PC-3 (cell line): ENCODE measurements at regions not wholly inside any gene's neighbourhood (a gene's known extent, or its start where the extent isn't known, plus 50 kb on each side); places are given as distances from the start of the nearest gene placed in this dataset.

ENCODE experiments used
- ATAC-seq: fragments of 200-7000 bp; cut with Tn5 transposase; 2 replicates; pipeline ENCODE4 v1.9.1; 2020; ENCODE audit warnings: mild to moderate bottlenecking, moderate library complexity
- BruUV-seq: library from RNA; stranded (reverse); fragments of 400-500 nt; replicated peaks from 2 replicates; lab custom pipeline; 2021; lab: Mats Ljungman, UMichigan
- CTCF ChIA-PET: fragments of 300-600 bp; sonication (Branson Sonifier 250); formaldehyde crosslinking; loops from one replicate; lab custom pipeline; 2022; ENCODE audit warnings: antibody characterized with exemption; lab: Charles Lee
- POLR2A ChIA-PET: fragments of 300-600 bp; sonication (Branson Sonifier 250); formaldehyde crosslinking; loops from one replicate; lab custom pipeline; 2022; ENCODE audit warnings: antibody characterized with exemption; ENCODE audit not compliant: unreplicated experiment; lab: Charles Lee
- DNase-seq: peaks from one replicate; pipeline ENCODE4 v3.0.0-alpha.2; 2015
- H2AFZ ChIP-seq: fragments of 300-600 bp; sonication (generic); 2 replicates; pipeline ENCODE4 v1.6.0; 2016; ENCODE audit warnings: antibody characterized with exemption, low read length
- H3F3A ChIP-seq: fragments of 300-600 bp; sonication (generic); one replicate; pipeline ENCODE4 v1.6.0; 2017; ENCODE audit warnings: antibody characterized with exemption, low read length, control low read depth, mild to moderate bottlenecking; ENCODE audit not compliant: unreplicated experiment
- H3K27ac ChIP-seq: fragments of 300-600 bp; sonication (generic); 2 replicates; pipeline ENCODE4 v1.5.1; 2016; ENCODE audit warnings: mild to moderate bottlenecking, low read length
- H3K27me3 ChIP-seq: fragments of 300-600 bp; sonication (generic); 2 replicates; pipeline ENCODE4 v1.6.1; 2016; ENCODE audit warnings: low read length, mixed read lengths
- H3K36me3 ChIP-seq: fragments of 300-600 bp; sonication (generic); 2 replicates; pipeline ENCODE4 v1.6.1; 2016; ENCODE audit warnings: low read depth, mixed run types, low read length, mixed read lengths
- H3K4me1 ChIP-seq: fragments of 300-600 bp; sonication (generic); 2 replicates; pipeline ENCODE4 v1.5.1; 2016; ENCODE audit warnings: low read length; ENCODE audit not compliant: insufficient read depth
- H3K4me2 ChIP-seq: fragments of 300-600 bp; sonication (generic); 2 replicates; pipeline ENCODE4 v1.6.0; 2016; ENCODE audit warnings: low read length
- H3K4me3 ChIP-seq: fragments of 300-600 bp; sonication (generic); 2 replicates; pipeline ENCODE4 v1.5.1; 2016; ENCODE audit warnings: mild to moderate bottlenecking, low read length, mixed read lengths
- H3K79me2 ChIP-seq: fragments of 300-600 bp; sonication (generic); 2 replicates; pipeline ENCODE4 v1.6.1; 2017; ENCODE audit warnings: low read length, mixed read lengths
- H3K9ac ChIP-seq: fragments of 300-600 bp; sonication (generic); 2 replicates; pipeline ENCODE4 v1.6.0; 2016; ENCODE audit warnings: mild to moderate bottlenecking, low read length
- H3K9me2 ChIP-seq: fragments of 300-600 bp; sonication (generic); replicated peaks from 2 replicates; pipeline ENCODE4 v1.6.1; 2016; ENCODE audit warnings: mixed run types, low read length, mixed read lengths
- H3K9me3 ChIP-seq: fragments of 300-600 bp; sonication (generic); 2 replicates; pipeline ENCODE4 v1.6.1; 2016; ENCODE audit warnings: low read length, mixed read lengths
- H4K20me1 ChIP-seq: fragments of 300-600 bp; sonication (generic); 2 replicates; pipeline ENCODE4 v1.6.1; 2016; ENCODE audit warnings: low read length, mixed read lengths
- CTCF ChIP-seq: fragments of 300-600 bp; sonication (generic); conservative IDR thresholded peaks from 2 replicates; pipeline ENCODE4 v1.5.1; 2017; ENCODE audit warnings: antibody characterized with exemption, low read depth, mild to moderate bottlenecking, low read length
- EZH2 ChIP-seq: fragments of 300-600 bp; sonication (generic); IDR thresholded peaks from one replicate; pipeline ENCODE4 v1.6.1; 2017; ENCODE audit warnings: antibody characterized with exemption, mild to moderate bottlenecking, low read length; ENCODE audit not compliant: unreplicated experiment
- EZH2phosphoT487 ChIP-seq: fragments of 300-600 bp; sonication (generic); IDR thresholded peaks from 2 replicates; pipeline ENCODE4 v1.6.1; 2018; ENCODE audit warnings: mild to moderate bottlenecking, antibody characterized with exemption, low read length, borderline replicate concordance
- intact Hi-C: fragments of 100-400 bp; cut with micrococcal nuclease; formaldehyde crosslinking; loops from 2 replicates; pipeline ENCODE4 v1.9.0; 2023

GRCh38 chr5:73274121-73274520 lies 101.1 kb downstream of the TMEM174 start:
- Histone ChIP-seq H4K20me1 (no peaks in the 10 kb centered on the region), H3K4me1 (peaks cover 14% of the 10 kb centered on the region; the same call in 1 of the 2 replicates), H3K79me2 (no peaks in the 10 kb centered on the region), H3F3A (no peaks in the 10 kb centered on the region), H3K27me3 (no peaks in the 10 kb centered on the region), H3K9ac (no peak overlapping the region), H3K36me3 (no peaks in the 10 kb centered on the region), H3K4me3 (no peak overlapping the region), H3K9me3 (no peaks in the 10 kb centered on the region), H3K4me2 (no peak overlapping the region), H3K27ac (no peak overlapping the region), H3K9me2 (no peaks in the 10 kb centered on the region), H2AFZ (0 out of 2 replicates have a peak overlapping the region, but pooled peaks have one; percentile 23)
- TF ChIP-seq CTCF = no peak
- TF ChIP-seq EZH2phosphoT487 = no peak
- no peak for TF ChIP-seq EZH2
- DNase-seq (no peak), ATAC-seq (no peak)
- BruUV-seq = no TSS peak
- intact Hi-C loops = no loop called here
- CTCF ChIA-PET = interaction anchor here (0.5 kb wide), 1 partner anchor 47 kb away, joined by 4 read pairs; no protein-coding TSS in a partner anchor
- POLR2A ChIA-PET = no interaction called here

- H2AFZ ChIP-seq = 0 out of 2 replicates have a peak overlapping the region, but pooled peaks have one; percentile 23
- no peak overlapping the region for H3K4me3 ChIP-seq
- no peak for TF ChIP-seq CTCF
- no peak for TF ChIP-seq EZH2phosphoT487
- TF ChIP-seq EZH2 = no peak
- no TSS peak for BruUV-seq
- peak; percentile 46 for ATAC-seq
- H3K36me3 ChIP-seq = no peaks in the 10 kb centered on the region
- H3K27ac ChIP-seq = no peak overlapping the region
- no peak overlapping the region for H3K4me2 ChIP-seq
- H4K20me1 ChIP-seq = no peaks in the 10 kb centered on the region
- H3F3A ChIP-seq = no peaks in the 10 kb centered on the region
- H3K9me2 ChIP-seq = no peaks in the 10 kb centered on the region
- CTCF ChIA-PET = interaction anchor here (0.5 kb wide), 1 partner anchor 48 kb away, joined by 4 read pairs; no protein-coding TSS in a partner anchor
- no peaks in the 10 kb centered on the region for H3K79me2 ChIP-seq
- no peaks in the 10 kb centered on the region for H3K9me3 ChIP-seq
- intact Hi-C loops = no loop called here
- H3K4me1 ChIP-seq = peaks cover 9% of the 10 kb centered on the region; the same call in 1 of the 2 replicates
- peak; percentile 44 for DNase-seq
- no peaks in the 10 kb centered on the region for H3K27me3 ChIP-seq
- no peak overlapping the region for H3K9ac ChIP-seq
- POLR2A ChIA-PET = no interaction called here
Observed at GRCh38 chr5:73273379-73274050, 100.5 kb downstream of the TMEM174 start.

GRCh38 chr5:73272351-73272750 lies 99.4 kb downstream of the TMEM174 start:
- DNase-seq = no peak

More at GRCh38 chr5:73272351-73272750, 99.4 kb downstream of the TMEM174 start:
- no peak for ATAC-seq
- H3F3A ChIP-seq = no peaks in the 10 kb centered on the region
- no peak overlapping the region for H3K9ac ChIP-seq
- POLR2A ChIA-PET = no interaction called here
- BruUV-seq = no TSS peak
- H3K27me3 ChIP-seq = no peaks in the 10 kb centered on the region
- H3K9me2 ChIP-seq = no peaks in the 10 kb centered on the region
- intact Hi-C loops = no loop called here
- H2AFZ ChIP-seq = no peak overlapping the region
- no peaks in the 10 kb centered on the region for H4K20me1 ChIP-seq
- H3K4me2 ChIP-seq = no peak overlapping the region
- peaks cover 9% of the 10 kb centered on the region; the same call in 1 of the 2 replicates for H3K4me1 ChIP-seq
- no peak overlapping the region for H3K27ac ChIP-seq
- no peak for TF ChIP-seq CTCF
- TF ChIP-seq EZH2 = no peak
- TF ChIP-seq EZH2phosphoT487 = no peak
- H3K36me3 ChIP-seq = no peaks in the 10 kb centered on the region
- H3K4me3 ChIP-seq = no peak overlapping the region
- no peaks in the 10 kb centered on the region for H3K9me3 ChIP-seq
- no peaks in the 10 kb centered on the region for H3K79me2 ChIP-seq
- CTCF ChIA-PET = no interaction called here
